ENCODE measurements at regions not wholly inside any gene's neighbourhood (a gene's known extent, or its start where the extent isn't known, plus 50 kb on each side); places are given as distances from the start of the nearest gene placed in this dataset.
A peak's percentile ranks its signal among the peaks of the same experiment; 100 is the strongest.

DNA sequence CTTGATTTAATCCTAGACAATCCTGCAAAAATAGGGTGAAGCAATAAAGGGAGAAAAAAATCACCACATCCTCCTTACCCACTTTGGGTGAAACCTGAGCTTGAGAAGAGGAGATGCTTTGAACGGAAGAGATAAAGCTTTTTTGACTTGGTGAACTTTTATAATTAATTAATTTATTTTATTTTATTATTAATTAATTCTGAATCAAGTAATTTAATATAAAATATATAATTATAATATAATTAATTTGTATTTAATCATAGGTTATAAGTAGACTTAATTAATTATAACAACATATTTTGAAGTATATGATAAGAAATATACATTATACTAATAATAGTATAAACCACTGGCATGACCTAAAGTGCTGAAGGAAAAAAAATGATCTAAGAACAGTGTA lies 2164.8 kb downstream of the LRRC4C start:
- DNase-seq (ENCODE audit: low spot score) = no peak

DNA sequence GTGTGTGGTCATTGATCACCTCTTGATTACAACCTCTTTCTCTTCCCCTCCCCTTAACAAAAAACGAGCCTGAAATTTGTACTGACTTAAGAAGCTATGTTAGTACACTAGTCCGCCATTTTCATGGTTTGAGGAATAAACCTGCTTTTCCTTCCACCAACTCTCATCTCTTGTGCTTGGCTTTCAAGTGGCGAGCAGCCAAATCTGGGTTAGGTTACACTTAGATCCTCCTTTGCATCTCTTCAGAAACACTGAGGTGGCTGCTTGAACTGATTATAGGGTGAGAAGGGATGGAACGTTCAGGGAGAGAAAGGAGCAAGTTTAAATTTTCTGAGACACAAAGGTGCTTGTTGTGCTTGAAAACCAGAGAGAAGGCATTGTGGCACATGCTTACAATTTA lies 2171.4 kb downstream of the LRRC4C start:
- DNase-seq (ENCODE audit: low spot score) = no peak

DNA sequence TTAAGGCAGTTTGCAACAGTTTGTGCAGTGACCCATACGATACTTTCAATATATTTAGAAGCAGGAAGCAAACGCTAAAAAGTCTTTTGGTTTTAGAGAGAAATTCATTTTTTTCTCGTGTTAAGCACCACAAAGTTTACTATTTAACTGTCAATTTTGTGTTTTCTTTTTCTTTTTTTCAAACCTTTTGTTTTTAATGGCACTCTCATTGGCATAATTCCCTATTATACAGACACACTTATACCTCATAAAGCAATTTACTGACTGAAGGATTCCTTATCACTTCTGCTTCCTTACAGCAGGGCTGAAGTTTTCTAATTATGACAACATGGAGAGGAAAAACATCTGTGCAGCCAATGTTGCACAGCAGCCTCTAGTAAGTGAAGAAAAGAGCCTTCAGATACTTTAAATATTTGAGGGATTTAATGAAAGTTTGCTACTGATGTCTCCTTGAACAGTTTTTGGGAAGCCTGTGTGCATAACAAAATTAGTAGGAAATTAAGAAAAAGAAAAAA lies 2191.2 kb downstream of the LRRC4C start:
- no peak for DNase-seq (ENCODE audit: low spot score)

DNA sequence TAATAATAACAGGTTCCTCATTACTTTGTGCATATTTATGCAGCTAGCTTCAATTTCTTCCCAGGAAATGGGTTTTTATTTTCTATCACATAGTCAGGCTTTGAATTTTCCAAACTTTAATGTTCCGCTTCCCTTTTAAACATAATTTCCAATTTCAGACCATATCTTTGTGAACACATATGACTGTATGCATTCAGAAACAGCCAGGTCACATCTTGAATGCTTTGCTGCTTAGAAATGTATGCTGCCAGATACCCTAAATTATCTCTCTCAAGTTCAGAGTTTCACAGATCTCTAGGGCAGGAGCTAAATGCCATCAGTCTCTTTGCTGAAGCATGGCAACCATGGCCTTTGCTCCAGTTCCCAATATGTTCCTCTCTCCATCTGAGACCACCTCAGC lies 2203.8 kb downstream of the LRRC4C start:
- DNase-seq (ENCODE audit: low spot score) = no peak

DNA sequence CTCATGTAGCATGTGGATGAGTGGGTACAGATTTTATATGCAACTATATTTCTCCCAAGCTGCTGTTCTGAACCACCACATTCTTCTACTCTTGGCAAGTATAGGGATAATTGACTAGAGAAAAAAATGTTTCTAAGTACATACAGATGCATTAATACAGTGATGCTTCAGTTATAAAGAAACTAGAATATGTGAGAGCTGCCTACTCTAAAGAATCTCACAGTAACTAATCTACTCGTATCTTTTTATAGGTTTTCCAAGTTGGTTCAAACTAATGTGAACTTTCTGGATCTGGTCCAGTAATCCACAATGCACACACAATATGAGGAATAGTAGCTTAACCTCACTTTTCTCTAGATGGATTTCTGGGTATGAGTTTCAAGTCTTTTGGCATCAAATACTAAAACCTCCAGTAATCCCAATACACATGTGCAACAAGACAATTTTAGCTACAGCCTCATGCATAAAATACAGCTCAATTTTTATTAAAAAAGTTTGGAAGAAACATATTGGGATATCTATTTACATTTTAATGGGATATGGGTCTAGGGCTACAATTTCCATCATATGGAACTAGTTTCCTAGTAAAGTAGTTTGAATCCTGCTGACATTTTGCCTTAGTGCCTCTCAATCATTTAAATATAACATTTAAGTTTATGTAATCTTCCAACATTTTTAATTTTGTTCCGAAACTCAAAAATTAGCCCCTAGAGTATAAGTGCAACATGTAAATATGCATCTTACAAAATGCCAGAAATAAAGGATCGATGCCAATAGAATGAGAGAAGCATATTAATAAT lies 2209.7 kb downstream of the LRRC4C start:
- DNase-seq (ENCODE audit: low spot score) = no peak

DNA sequence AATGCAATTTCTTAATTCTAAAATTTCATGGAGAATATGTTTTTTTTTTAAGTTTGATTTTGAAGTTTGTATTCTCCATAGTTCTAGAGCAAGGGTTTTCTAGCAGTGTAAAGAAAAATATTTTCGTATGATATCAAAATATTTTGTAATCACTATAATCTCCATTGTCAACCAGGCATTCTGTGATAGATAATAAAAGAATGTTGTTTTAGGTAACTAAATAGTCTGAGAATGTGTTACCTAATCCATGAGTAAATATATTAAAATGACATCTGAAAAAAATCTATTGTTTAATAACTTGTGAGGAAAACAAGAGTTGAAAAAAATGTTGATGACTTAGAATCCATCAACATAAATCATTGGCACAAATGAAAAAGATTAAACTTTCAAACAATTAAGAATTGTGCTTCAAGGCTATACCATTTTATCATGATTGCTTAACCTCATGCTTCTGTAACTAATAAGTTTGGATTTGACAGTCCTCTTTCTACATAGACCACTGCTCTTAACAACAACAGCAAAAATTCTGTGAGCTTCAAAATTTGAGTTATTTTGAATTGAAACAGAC lies 2211.8 kb downstream of the LRRC4C start:
- DNase-seq (ENCODE audit: low spot score) = no peak

DNA sequence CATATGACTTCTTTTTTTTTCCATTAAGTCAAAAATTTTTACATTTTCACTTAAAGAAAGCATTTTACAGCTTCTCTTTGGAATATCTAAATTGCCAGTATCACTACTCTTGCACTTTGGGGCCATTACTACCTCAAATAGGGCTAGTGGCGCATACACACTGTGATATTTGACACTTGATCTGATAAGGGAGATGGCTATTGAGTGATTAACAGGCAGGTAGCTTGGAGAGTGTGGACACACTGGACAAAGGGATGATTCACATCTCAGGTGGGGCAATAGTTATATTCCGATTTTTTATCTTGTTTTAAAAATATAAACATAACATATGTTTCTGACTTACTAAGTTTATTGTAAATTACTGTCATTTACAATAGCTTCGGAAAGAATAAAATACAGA lies 2219.9 kb downstream of the LRRC4C start:
- DNase-seq (ENCODE audit: low spot score) = no peak

DNA sequence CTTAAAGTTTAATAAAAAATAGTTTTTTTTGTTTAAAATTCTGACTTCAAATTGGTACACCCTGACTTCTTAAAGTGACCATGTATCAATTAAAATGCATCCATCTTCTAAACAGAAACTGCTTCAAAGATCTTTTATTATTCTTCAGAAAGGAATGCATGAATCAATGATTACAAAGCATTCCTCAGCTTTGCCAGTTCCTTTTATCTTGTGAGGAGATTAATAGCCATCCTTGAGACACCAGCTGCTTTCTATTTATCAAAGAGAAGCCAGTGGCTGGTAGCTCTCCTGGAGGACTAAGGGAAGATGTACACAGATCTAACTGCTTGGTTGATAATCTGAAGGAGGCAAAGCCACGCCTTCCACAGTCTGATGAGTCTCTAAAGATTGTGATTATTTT lies 2222.5 kb downstream of the LRRC4C start:
- DNase-seq (ENCODE audit: low spot score) = no peak

DNA sequence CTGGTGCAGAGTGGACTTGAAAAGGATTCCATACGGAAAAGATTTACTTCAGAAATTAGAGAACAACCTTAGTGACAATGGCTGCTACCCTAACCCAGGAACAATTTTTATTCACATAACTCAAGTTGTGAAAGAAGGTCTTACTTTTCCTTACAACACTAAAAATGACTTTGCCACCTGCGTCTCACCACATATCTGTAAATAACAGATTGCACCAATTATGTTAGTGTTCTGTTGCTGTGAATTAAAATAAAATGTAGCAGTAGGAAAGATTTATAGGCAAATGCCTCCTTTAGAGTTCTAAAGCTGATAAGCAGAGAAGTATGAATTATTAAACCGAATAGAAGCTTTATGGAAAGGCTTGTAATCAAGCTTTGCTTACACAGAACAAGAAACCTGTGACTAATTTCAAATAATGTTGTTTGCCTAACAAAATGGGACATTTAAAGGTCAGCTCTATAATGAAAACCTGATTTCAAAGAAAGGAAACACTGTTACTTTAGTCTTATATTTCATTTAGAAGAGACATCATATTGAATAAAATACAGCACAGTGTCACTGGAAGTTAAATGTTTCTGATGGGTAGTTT lies 2237.8 kb downstream of the LRRC4C start:
- DNase-seq (ENCODE audit: low spot score) = no peak

DNA sequence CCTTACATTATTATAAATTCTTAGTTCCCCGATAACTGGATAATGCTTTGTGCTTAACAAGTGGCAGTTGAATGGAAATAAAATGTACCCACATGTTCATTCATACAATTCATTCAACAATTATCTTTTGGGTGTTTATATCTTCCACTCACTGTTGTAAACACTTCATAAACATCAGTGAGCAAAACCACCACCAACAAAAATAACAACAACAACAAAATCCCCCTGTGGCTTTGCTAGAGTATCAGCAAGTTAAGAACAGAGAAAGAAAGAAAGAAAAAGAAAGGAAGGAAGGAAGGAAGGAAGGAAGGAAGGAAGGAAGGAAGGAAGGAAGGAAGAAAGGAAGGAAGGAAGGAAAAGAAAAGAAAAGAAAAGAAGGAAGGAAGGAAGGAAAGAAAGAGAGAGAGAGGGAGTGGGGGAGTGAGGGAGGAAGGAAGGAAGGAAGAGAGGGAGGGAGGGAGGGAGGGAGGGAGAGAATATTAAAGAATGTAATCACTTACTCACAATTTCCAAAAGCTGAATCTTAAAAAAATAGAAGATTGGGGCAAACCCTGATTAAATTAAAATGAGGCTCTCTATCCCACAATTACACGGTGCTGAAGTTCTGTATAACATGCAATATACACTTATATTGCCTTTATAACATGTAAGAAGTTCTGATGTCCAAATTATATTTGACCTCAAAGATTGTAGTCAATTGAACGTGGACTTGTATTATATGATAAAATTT lies 2238.8 kb downstream of the LRRC4C start:
- no peak for DNase-seq (ENCODE audit: low spot score)

DNA sequence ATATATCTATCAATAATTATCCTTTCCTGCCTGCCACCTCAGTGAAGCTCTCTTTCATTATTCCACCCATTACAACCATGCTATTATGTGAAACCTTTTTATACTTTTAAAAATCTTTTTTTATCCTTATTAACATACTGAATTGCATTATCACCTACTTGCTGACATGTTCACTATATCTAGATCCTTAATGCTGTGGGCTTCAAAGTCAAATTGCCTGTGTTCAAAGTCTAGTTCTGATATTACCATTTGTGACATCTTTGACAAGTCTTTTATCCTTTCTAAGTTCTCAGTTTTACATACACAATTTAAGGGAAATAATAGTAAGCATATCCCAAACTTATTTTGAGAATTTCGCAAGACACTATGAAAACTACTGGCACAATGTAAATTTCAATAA lies 2239.4 kb downstream of the LRRC4C start:
- DNase-seq (ENCODE audit: low spot score) = peak; percentile 67

DNA sequence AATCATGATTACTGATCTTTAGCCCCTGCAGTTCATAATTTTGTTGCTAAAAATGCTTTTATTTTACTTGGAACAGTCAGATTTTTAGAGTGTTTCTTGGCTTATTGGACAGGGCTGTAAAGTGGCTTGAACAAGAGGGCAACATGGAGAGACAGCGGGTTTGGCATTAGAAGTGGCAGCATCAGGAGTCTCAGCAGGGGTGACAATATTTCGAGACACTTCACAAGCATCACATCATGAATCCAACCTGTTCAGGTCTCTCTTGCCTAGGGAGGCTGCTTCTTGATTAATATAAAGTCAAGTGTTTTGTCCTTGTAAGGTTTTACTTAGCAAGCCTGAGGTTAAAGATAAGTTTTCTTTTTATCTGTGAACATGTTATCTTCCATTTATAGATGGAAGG lies 2249.5 kb downstream of the LRRC4C start:
- no peak for DNase-seq (ENCODE audit: low spot score)

DNA sequence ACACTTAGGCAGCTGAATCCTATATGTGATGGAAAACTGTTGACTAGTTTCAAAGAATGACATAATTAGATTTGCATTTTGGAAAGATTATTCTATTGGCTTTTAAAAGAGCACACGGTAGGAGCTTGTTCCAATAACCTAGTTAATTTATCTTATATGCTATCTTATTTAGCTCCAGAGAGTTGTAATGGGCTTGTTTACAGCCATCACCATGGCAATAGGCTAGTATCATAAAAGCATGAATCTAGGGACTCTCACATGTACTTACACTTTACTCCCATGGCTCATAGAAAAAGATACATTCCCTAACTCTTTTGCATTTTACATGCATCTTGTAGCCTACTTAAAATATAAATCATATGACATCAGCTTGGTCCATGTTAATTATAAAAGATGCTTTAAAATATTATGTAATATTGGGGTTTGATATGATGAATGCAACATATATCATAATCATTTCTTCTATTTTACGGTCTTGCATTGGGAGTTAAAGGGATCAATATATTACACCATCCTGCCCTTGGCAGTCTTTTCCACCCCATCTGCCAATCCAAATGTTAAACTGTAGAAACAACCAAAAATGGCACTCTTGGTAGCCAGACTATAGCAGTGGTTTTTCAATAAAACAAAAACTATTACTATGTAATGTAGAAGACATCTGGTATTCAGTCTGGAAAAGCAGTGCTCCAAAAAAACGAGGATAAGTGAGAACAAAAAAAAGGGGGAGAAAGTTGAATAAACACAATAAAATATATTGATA lies 2254.0 kb downstream of the LRRC4C start:
- DNase-seq (ENCODE audit: low spot score) = no peak

DNA sequence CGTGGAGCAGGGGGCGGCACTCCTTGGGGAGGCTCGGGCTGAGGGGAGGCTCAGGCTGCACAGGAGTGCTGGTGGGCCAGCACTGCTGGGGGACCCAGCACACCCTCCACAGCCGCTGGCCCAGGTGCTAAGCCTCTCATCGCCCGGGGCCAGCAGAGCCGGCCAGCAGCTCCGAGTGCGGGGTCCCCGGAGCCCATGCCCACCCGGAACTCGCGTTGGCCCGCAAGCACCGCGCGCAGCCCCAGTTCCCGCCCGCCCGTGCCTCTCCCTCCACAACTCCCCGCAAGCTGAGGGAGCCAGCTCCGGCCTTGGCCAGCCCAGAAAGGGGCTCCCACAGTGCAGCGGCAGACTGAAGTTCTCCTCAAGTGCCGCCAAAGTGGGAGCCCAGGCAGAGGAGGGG lies 2266.8 kb downstream of the LRRC4C start:
- DNase-seq (ENCODE audit: low spot score) = no peak

DNA sequence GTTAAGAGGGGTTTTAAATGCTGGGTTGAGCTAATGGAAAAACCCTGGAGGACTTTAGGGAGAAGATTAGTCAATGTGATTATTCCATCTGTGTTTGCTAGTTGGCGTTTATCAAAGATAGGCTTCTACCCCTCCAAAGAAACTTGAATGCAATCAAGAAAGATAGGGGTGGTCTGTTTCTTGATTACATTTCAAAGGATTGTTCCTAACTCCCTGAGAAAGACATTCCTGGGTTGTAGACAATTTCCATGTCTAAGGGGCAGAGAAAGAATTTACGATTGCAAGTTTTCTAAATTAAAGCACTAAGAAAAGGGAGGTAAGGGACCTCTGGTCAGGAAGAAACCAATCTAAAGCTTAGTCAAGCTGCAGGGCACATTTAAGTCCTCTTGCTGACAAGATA lies 2268.7 kb downstream of the LRRC4C start:
- no peak for DNase-seq (ENCODE audit: low spot score)

DNA sequence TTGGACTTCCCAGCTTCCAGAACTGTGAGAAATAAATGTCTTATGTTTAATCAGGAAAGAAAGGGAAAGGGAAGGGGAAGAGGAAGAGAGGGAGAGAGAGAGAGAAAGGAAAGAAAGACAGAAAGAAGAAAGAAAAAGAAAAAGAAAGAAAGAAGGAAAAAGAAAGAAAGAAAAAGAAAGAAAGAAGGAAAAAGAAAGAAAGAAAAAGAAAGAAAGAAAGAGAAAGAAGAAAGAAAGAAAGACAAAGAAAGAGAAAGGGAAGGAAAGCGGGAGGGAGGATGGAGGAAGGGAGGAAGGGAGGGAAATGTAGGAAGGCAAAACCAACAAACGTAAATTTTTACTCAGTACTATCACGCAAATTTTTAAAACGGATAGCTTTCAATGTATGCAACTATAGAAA lies 2281.8 kb downstream of the LRRC4C start:
- DNase-seq (ENCODE audit: low spot score) = no peak

DNA sequence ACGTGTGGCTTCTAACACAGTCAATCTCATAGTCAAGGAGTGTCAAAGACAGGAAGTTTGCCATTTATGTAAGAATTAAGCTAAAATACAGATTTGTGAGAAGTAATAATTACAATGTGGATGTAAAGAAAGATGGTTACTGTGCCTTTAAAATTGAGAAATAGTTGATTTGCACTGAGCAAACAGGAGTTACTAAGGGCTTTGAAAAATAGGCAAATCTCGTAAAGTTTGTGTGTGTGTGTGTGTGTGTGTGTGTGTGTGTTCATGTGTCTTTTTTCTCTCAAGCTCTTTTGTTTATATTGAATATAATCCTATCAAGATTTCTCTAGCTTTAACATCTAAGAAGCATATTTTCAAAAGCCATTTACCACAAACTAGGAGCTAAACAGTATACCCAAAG lies 2284.5 kb downstream of the LRRC4C start:
- DNase-seq (ENCODE audit: low spot score) = no peak

DNA sequence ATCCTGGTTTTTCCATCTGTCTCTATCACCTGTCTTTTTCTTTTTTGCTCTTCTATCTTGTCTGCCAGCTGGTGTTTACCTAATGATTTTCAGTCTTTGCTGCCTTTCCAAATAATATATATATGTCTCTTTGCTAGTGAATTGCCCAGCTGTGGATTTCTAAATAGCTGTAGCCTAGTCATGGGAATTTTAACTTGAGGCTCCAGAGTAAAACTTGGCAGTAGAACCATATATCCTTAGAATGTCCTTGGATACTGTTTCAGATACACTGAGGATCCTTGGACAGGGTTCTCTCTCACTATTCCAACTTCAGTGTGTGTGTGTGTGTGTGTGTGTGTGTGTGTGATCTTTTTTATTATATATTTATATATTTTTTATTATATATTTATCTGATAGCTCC lies 2285.3 kb downstream of the LRRC4C start:
- DNase-seq (ENCODE audit: low spot score) = no peak

DNA sequence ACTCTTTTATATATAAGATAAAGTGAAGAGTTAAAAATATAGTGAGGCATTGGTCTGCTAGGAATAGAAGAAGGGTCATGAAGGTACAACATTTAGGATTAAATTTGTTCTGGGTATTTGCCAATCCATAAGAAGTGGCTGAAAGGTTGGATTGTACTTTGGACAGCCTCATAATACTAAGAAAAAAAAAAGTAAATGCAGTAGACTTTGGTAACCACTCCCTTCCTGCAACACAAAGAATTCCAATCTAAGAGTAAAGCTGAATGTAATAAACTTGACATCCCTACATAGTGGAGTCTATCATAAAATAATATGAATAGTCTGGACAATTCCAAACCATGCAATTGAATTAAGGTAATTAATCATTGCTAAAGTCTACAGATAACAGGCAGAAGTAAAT lies 2294.4 kb downstream of the LRRC4C start:
- DNase-seq (ENCODE audit: low spot score) = no peak

DNA sequence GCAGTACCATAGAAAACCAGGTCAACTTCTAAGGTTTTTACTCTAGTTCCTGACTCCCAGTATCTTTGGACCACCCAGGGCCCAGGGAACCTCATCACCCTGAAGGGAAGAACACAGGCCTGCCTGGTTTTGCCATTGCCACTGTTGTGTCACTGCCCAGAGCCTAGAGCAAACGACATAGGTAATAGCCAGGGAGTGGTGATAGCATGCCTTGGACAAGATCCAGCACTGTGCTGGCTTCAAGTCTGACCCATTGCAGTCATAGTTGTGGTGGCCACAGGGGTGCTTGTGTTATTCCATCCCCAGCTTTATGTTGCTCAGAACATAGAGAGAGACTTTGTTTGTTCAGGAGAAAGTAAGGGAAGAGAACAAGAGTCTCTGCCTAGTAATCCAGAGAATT lies 2310.2 kb downstream of the LRRC4C start:
- DNase-seq (ENCODE audit: low spot score) = no peak

DNA sequence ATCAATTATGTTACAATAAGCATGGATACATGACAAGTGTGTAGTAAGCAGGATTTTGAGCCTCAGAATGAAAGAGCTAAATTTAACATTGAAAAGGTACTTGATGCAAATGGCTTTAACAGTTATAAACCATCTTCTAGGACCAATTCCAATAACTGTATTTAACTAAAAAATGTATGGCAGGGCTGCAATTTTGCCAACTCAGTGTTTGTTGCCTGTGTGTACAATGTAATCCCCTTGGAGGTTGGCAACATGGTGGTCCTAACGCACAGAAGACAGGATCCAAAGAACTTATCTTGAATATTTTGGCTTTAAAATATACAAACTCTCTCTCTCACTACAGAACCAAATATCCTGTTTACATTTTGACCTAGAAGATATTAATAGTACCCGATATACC lies 2314.1 kb downstream of the LRRC4C start:
- no peak for DNase-seq (ENCODE audit: low spot score)
